H9 (cell line): ENCODE measurements at regions not wholly inside any gene's neighbourhood (a gene's known extent, or its start where the extent isn't known, plus 50 kb on each side); places are given as distances from the start of the nearest gene placed in this dataset.

ENCODE experiments used
- DNase-seq: peaks from one replicate; pipeline ENCODE4 v3.0.0-alpha.2; 2017
- H2AFZ ChIP-seq: one replicate; pipeline ENCODE4 v1.6.1; 2013; ENCODE audit warnings: mild to moderate bottlenecking, low read length, control low read depth, moderate library complexity
- H2AK5ac ChIP-seq: 2 replicates; pipeline ENCODE4 v1.6.1; 2013; ENCODE audit warnings: low read length, control low read depth, mixed read lengths; ENCODE audit not compliant: insufficient read length
- H2BK120ac ChIP-seq: one replicate; pipeline ENCODE4 v1.6.1; 2013; ENCODE audit warnings: low read depth, mild to moderate bottlenecking, low read length, control low read depth, inconsistent platforms; ENCODE audit not compliant: poor library complexity, severe bottlenecking
- H2BK12ac ChIP-seq: 2 replicates; pipeline ENCODE4 v1.6.1; 2013; ENCODE audit warnings: low read length, control low read depth, mixed read lengths, low read depth; ENCODE audit not compliant: insufficient read length
- H2BK15ac ChIP-seq: 2 replicates; pipeline ENCODE4 v1.6.1; 2013; ENCODE audit warnings: low read depth, low read length, control low read depth
- H2BK20ac ChIP-seq: one replicate; pipeline ENCODE4 v1.6.1; 2013; ENCODE audit warnings: low read depth, mild to moderate bottlenecking, low read length, control low read depth, inconsistent platforms; ENCODE audit not compliant: poor library complexity, severe bottlenecking
- H2BK5ac ChIP-seq: 2 replicates; pipeline ENCODE4 v1.6.1; 2013; ENCODE audit warnings: low read length, control low read depth, mixed read lengths; ENCODE audit not compliant: insufficient read length
- H3K14ac ChIP-seq: 2 replicates; pipeline ENCODE4 v1.6.1; 2013; ENCODE audit warnings: low read length, control low read depth; ENCODE audit not compliant: insufficient read depth
- H3K18ac ChIP-seq: 2 replicates; pipeline ENCODE4 v1.6.1; 2013; ENCODE audit warnings: low read depth, mild to moderate bottlenecking, mixed read lengths, low read length, control low read depth; ENCODE audit not compliant: insufficient read length
- H3K23ac ChIP-seq: 2 replicates; pipeline ENCODE4 v1.6.1; 2013; ENCODE audit warnings: low read length, control low read depth, mixed read lengths, low read depth; ENCODE audit not compliant: insufficient read length
- H3K23me2 ChIP-seq: 2 replicates; pipeline ENCODE4 v1.6.1; 2013; ENCODE audit warnings: low read depth, mild to moderate bottlenecking, mixed read lengths, low read length, control low read depth; ENCODE audit not compliant: insufficient read length, poor library complexity, severe bottlenecking
- H3K27ac ChIP-seq: 2 replicates; pipeline ENCODE4 v1.5.1; 2013; ENCODE audit warnings: low read length, control low read depth, mixed read lengths, low read depth; ENCODE audit not compliant: insufficient read length
- H3K27me3 ChIP-seq: 2 replicates; pipeline ENCODE4 v1.6.1; 2013; ENCODE audit warnings: low read length, control low read depth, inconsistent platforms; ENCODE audit not compliant: insufficient read depth
- H3K4ac ChIP-seq: 2 replicates; pipeline ENCODE4 v1.6.1; 2013; ENCODE audit warnings: low read depth, mild to moderate bottlenecking, control low read depth, inconsistent platforms, low read length, moderate library complexity
- H3K4me1 ChIP-seq: 2 replicates; pipeline ENCODE4 v1.6.1; 2013; ENCODE audit warnings: low read length, control low read depth, inconsistent platforms; ENCODE audit not compliant: insufficient read depth
- H3K4me2 ChIP-seq: 2 replicates; pipeline ENCODE4 v1.6.1; 2013; ENCODE audit warnings: low read length, control low read depth, mixed read lengths; ENCODE audit not compliant: insufficient read length, insufficient read depth
- H3K56ac ChIP-seq: 2 replicates; pipeline ENCODE4 v1.6.1; 2013; ENCODE audit warnings: low read depth, mild to moderate bottlenecking, mixed read lengths, low read length, control low read depth; ENCODE audit not compliant: insufficient read length
- H3K79me1 ChIP-seq: 2 replicates; pipeline ENCODE4 v1.6.1; 2013; ENCODE audit warnings: low read depth, mild to moderate bottlenecking, moderate library complexity, low read length, control low read depth, inconsistent platforms; ENCODE audit not compliant: insufficient read depth, poor library complexity, severe bottlenecking
- H3K79me2 ChIP-seq: 2 replicates; pipeline ENCODE4 v1.6.1; 2013; ENCODE audit warnings: low read length, control low read depth, inconsistent platforms; ENCODE audit not compliant: insufficient read depth
- H3K9ac ChIP-seq: 2 replicates; pipeline ENCODE4 v1.6.1; 2013; ENCODE audit warnings: low read length, control low read depth, mixed read lengths; ENCODE audit not compliant: insufficient read length; ENCODE audit errors: extremely low read depth
- H3K9me3 ChIP-seq: one replicate; pipeline ENCODE4 v1.6.1; 2013; ENCODE audit warnings: low read depth, low read length, inconsistent platforms; ENCODE audit not compliant: control insufficient read depth
- H3T11ph ChIP-seq: one replicate; pipeline ENCODE4 v1.6.1; 2013; ENCODE audit warnings: mild to moderate bottlenecking, low read length, control low read depth, inconsistent platforms
- H4K20me1 ChIP-seq: one replicate; pipeline ENCODE4 v1.6.1; 2013; ENCODE audit not compliant: control insufficient read depth, insufficient read length, insufficient read depth
- H4K5ac ChIP-seq: 2 replicates; pipeline ENCODE4 v1.6.1; 2013; ENCODE audit warnings: low read depth, mild to moderate bottlenecking, mixed read lengths, low read length, control low read depth; ENCODE audit not compliant: insufficient read length
- H4K8ac ChIP-seq: replicated peaks from 2 replicates; pipeline ENCODE4 v1.6.1; 2013; ENCODE audit warnings: low read length, control low read depth, mixed read lengths, low read depth; ENCODE audit not compliant: insufficient read length
- H4K91ac ChIP-seq: 2 replicates; pipeline ENCODE4 v1.6.1; 2013; ENCODE audit warnings: low read depth, mild to moderate bottlenecking, moderate library complexity, mixed read lengths, low read length, control low read depth; ENCODE audit not compliant: insufficient read length
- H3K27ac Mint-ChIP-seq, 3 experiments: 2 replicates in 2 of 3; 3 replicates in 1 of 3; pipeline ENCODE4 v1.8.0; 2020 to 2021; ENCODE audit warnings: mixed read lengths in 3 of 3, mild to moderate bottlenecking in 1 of 3, moderate library complexity in 1 of 3
- H3K27me3 Mint-ChIP-seq: 2 replicates; pipeline ENCODE4 v1.8.0; 2021; ENCODE audit warnings: low read depth, mild to moderate bottlenecking, moderate library complexity, mixed read lengths
- H3K36me3 Mint-ChIP-seq, 3 experiments: 2 replicates in 2 of 3; 3 replicates in 1 of 3; pipeline ENCODE4 v1.8.0; 2020 to 2021; ENCODE audit warnings: low read depth in 3 of 3, mixed read lengths in 3 of 3; ENCODE audit not compliant: insufficient read depth in 1 of 3
- H3K4me1 Mint-ChIP-seq, 2 experiments: 2 replicates each; pipeline ENCODE4 v1.8.0; 2020; ENCODE audit warnings: mixed read lengths in 2 of 2
- H3K4me3 Mint-ChIP-seq, 2 experiments: 2 replicates in 1 of 2; 3 replicates in 1 of 2; pipeline ENCODE4 v1.8.0; 2020 to 2021; ENCODE audit warnings: mild to moderate bottlenecking in 2 of 2, mixed read lengths in 2 of 2, moderate library complexity in 1 of 2
- H3K9me3 Mint-ChIP-seq, 2 experiments: 2 replicates in 1 of 2; 3 replicates in 1 of 2; pipeline ENCODE4 v1.8.0; 2020; ENCODE audit warnings: mild to moderate bottlenecking in 2 of 2, mixed read lengths in 2 of 2, moderate library complexity in 1 of 2
- WGBS: extraction: QIAGEN DNeasy Blood & Tissue Kit; methylation state at CpG from one replicate; pipeline ENCODE4 v1.1.7; 2013; ENCODE audit warnings: missing lambda C conversion rate, low lambda C conversion rate, mixed read lengths; ENCODE audit not compliant: insufficient read length; ENCODE audit errors: extremely low coverage; 5-methylcytosine and 5-hydroxymethylcytosine counted together
- TF ChIP-seq, protein P1 (sequence below): fragments of 200-600 bp; sonication (generic); conservative IDR thresholded peaks from 3 replicates; pipeline ENCODE4 v1.8.0; 2021; ENCODE audit warnings: antibody characterized with exemption, mild to moderate bottlenecking

DNA sequence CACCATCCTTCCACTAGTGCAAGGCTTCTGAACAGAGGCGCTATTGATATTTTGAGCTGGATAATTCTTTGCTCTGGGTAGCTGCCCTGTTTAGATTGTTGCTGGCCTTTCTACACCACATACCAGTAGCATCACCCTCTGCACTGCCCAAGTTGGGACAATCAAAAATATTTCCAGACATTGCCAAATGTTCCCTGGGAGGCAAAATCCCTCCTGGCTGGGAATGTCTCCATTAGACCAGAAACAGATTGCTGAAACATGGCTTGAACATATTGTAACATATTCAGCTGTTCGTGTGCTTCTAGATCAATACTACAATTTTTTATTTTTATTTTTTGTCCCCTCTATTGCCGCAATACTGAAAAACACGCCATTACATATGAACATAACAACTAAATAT is 174.6 kb downstream of the ABCA8 start:
- Histone ChIP-seq H2BK120ac (no peak overlapping the region), H3K27me3 (no peaks in the 10 kb centered on the region), H3K79me2 (no peaks in the 10 kb centered on the region), H4K91ac (no peak overlapping the region), H4K8ac (no peak overlapping the region), H2BK20ac (no peak overlapping the region), H3K18ac (no peak overlapping the region), H3K9ac (no peak overlapping the region), H2AFZ (no peak overlapping the region), H3K4me1 (no peaks in the 10 kb centered on the region), H3K27ac (no peak overlapping the region), H3K9me3 (no peaks in the 10 kb centered on the region), H4K5ac (no peak overlapping the region), H3T11ph (no peak overlapping the region), H2BK15ac (no peak overlapping the region), H3K56ac (no peak overlapping the region), H3K14ac (no peak overlapping the region), H3K4me2 (no peak overlapping the region), H3K23me2 (no peaks in the 10 kb centered on the region), H2AK5ac (no peak overlapping the region), H3K4ac (no peak overlapping the region), H2BK12ac (no peak overlapping the region), H2BK5ac (no peak overlapping the region), H3K23ac (no peak overlapping the region), H4K20me1 (no peaks in the 10 kb centered on the region), H3K79me1 (no peaks in the 10 kb centered on the region)
- TF ChIP-seq, protein P1, sequence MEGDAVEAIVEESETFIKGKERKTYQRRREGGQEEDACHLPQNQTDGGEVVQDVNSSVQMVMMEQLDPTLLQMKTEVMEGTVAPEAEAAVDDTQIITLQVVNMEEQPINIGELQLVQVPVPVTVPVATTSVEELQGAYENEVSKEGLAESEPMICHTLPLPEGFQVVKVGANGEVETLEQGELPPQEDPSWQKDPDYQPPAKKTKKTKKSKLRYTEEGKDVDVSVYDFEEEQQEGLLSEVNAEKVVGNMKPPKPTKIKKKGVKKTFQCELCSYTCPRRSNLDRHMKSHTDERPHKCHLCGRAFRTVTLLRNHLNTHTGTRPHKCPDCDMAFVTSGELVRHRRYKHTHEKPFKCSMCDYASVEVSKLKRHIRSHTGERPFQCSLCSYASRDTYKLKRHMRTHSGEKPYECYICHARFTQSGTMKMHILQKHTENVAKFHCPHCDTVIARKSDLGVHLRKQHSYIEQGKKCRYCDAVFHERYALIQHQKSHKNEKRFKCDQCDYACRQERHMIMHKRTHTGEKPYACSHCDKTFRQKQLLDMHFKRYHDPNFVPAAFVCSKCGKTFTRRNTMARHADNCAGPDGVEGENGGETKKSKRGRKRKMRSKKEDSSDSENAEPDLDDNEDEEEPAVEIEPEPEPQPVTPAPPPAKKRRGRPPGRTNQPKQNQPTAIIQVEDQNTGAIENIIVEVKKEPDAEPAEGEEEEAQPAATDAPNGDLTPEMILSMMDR, result no peak
- Mint-ChIP-seq H3K27ac (no peak overlapping the region), H3K36me3 (peaks cover 0 to 5% (median 0%) of the 10 kb centered on the region in 3 experiments; a peak in 2 of 7 replicates), H3K4me1 (peaks cover 16 to 17% of the 10 kb centered on the region in 2 experiments), H3K4me3 (no peak overlapping the region), H3K27me3 (no peaks in the 10 kb centered on the region), H3K9me3 (peaks cover 0 to 7% of the 10 kb centered on the region in 2 experiments; a peak in 1 of 5 replicates)
- WGBS, result no CpG with 5 or more reads among the region's 4 CpGs
- DNase-seq, result no peak
